Dendritic cell treated with granulocyte-macrophage colony-stimulating factor and Interleukin-4, amounts not matched to agents 40 ng/mL and 50 ng/mL, for 4 days (primary cell): ENCODE measurements at regions not wholly inside any gene's neighbourhood (a gene's known extent, or its start where the extent isn't known, plus 50 kb on each side); places are given as distances from the start of the nearest gene placed in this dataset.
"Not testable (repeated sequence)": the region's sequence is repeated elsewhere in the genome, so short reads cannot be mapped to it uniquely, and the experiment has no call there.

Experiments
- H3K27ac Mint-ChIP-seq: one replicate; pipeline ENCODE4 v1.8.0; 2022; ENCODE audit warnings: mild to moderate bottlenecking, mixed read lengths
- H3K27me3 Mint-ChIP-seq: one replicate; pipeline ENCODE4 v1.8.0; 2022; ENCODE audit warnings: mild to moderate bottlenecking, mixed read lengths
- H3K36me3 Mint-ChIP-seq: one replicate; pipeline ENCODE4 v1.8.0; 2022; ENCODE audit warnings: low read depth, mixed read lengths
- H3K4me1 Mint-ChIP-seq: one replicate; pipeline ENCODE4 v1.8.0; 2022; ENCODE audit warnings: low read depth, mixed read lengths
- H3K4me3 Mint-ChIP-seq: one replicate; pipeline ENCODE4 v1.8.0; 2022; ENCODE audit warnings: mild to moderate bottlenecking, moderate library complexity, mixed read lengths
- H3K9me3 Mint-ChIP-seq: one replicate; pipeline ENCODE4 v1.8.0; 2022; ENCODE audit warnings: mixed read lengths
- intact Hi-C: fragments of 100-400 bp; cut with micrococcal nuclease; formaldehyde crosslinking; loops from one replicate; pipeline ENCODE4 v1.15.0; 2022

- intact Hi-C loops: no loop called here
- H3K27ac Mint-ChIP-seq: no peak overlapping the region
Measured at GRCh38 chr6:21742238-21742660, 148.7 kb downstream of the SOX4 start.

GRCh38 chr6:21744331-21744730, 150.8 kb downstream of the SOX4 start:
- Mint-ChIP-seq H3K4me1 (no peaks in the 10 kb centered on the region), H3K9me3 (no peaks in the 10 kb centered on the region), H3K27me3 (no peaks in the 10 kb centered on the region), H3K27ac (no peak overlapping the region), H3K36me3 (no peaks in the 10 kb centered on the region), H3K4me3 (no peak overlapping the region)
- intact Hi-C loops: no loop called here

More at GRCh38 chr6:21742238-21742660, 148.7 kb downstream of the SOX4 start:
- Mint-ChIP-seq H3K9me3 (no peaks in the 10 kb centered on the region), H3K36me3 (no peaks in the 10 kb centered on the region), H3K4me1 (no peaks in the 10 kb centered on the region), H3K27me3 (no peaks in the 10 kb centered on the region), H3K4me3 (no peak overlapping the region)

- intact Hi-C loops: no loop called here
- H3K27me3 Mint-ChIP-seq: no peaks in the 10 kb centered on the region
- no peaks in the 10 kb centered on the region for H3K36me3 Mint-ChIP-seq
- H3K27ac Mint-ChIP-seq: no peak overlapping the region
- no peak overlapping the region for H3K4me3 Mint-ChIP-seq
- no peaks in the 10 kb centered on the region for H3K9me3 Mint-ChIP-seq
- no peaks in the 10 kb centered on the region for H3K4me1 Mint-ChIP-seq
Measured at GRCh38 chr6:21745543-21746337, 152.2 kb downstream of the SOX4 start.

GRCh38 chr6:21747441-21747840, 153.9 kb downstream of the SOX4 start:
- H3K27me3 Mint-ChIP-seq: no peaks in the 10 kb centered on the region
- H3K4me1 Mint-ChIP-seq: no peaks in the 10 kb centered on the region
- H3K9me3 Mint-ChIP-seq: no peaks in the 10 kb centered on the region
- H3K4me3 Mint-ChIP-seq: no peak overlapping the region
- H3K27ac Mint-ChIP-seq: no peak overlapping the region
- H3K36me3 Mint-ChIP-seq: no peaks in the 10 kb centered on the region
- intact Hi-C loops: no loop called here

GRCh38 chr6:21748343-21749056, 154.9 kb downstream of the SOX4 start:
- no peaks in the 10 kb centered on the region for H3K4me1 Mint-ChIP-seq
- no peaks in the 10 kb centered on the region for H3K36me3 Mint-ChIP-seq
- H3K9me3 Mint-ChIP-seq: no peaks in the 10 kb centered on the region
- H3K4me3 Mint-ChIP-seq: no peak overlapping the region
- no peaks in the 10 kb centered on the region for H3K27me3 Mint-ChIP-seq
- no peak overlapping the region for H3K27ac Mint-ChIP-seq
- intact Hi-C loops: no loop called here

GRCh38 chr6:21749754-21750153, 156.2 kb downstream of the SOX4 start:
- Mint-ChIP-seq H3K4me3 (no peak overlapping the region), H3K27ac (no peak overlapping the region), H3K36me3 (no peaks in the 10 kb centered on the region), H3K4me1 (no peaks in the 10 kb centered on the region), H3K27me3 (no peaks in the 10 kb centered on the region), H3K9me3 (no peaks in the 10 kb centered on the region)
- intact Hi-C loops: no loop called here

GRCh38 chr6:21750575-21750974, 157.0 kb downstream of the SOX4 start:
- no peaks in the 10 kb centered on the region for H3K36me3 Mint-ChIP-seq
- H3K4me1 Mint-ChIP-seq: no peaks in the 10 kb centered on the region
- no peaks in the 10 kb centered on the region for H3K27me3 Mint-ChIP-seq
- H3K4me3 Mint-ChIP-seq: no peak overlapping the region
- intact Hi-C loops: no loop called here
- H3K9me3 Mint-ChIP-seq: no peaks in the 10 kb centered on the region
- no peak overlapping the region for H3K27ac Mint-ChIP-seq

- Mint-ChIP-seq H3K27me3 (no peaks in the 10 kb centered on the region), H3K4me1 (no peaks in the 10 kb centered on the region), H3K27ac (no peak overlapping the region), H3K36me3 (no peaks in the 10 kb centered on the region), H3K4me3 (no peak overlapping the region), H3K9me3 (no peaks in the 10 kb centered on the region)
- intact Hi-C loops: no loop called here
Measured at GRCh38 chr6:21751608-21752007, 158.1 kb downstream of the SOX4 start.

GRCh38 chr6:21752054-21752811, 158.7 kb downstream of the SOX4 start:
- H3K4me1 Mint-ChIP-seq: no peaks in the 10 kb centered on the region
- no peaks in the 10 kb centered on the region for H3K9me3 Mint-ChIP-seq
- no peaks in the 10 kb centered on the region for H3K27me3 Mint-ChIP-seq
- intact Hi-C loops: no loop called here
- no peak overlapping the region for H3K4me3 Mint-ChIP-seq
- no peak overlapping the region for H3K27ac Mint-ChIP-seq
- H3K36me3 Mint-ChIP-seq: no peaks in the 10 kb centered on the region

GRCh38 chr6:21753241-21754108, 159.9 kb downstream of the SOX4 start:
- intact Hi-C loops: no loop called here
- no peaks in the 10 kb centered on the region for H3K9me3 Mint-ChIP-seq
- no peak overlapping the region for H3K27ac Mint-ChIP-seq
- no peaks in the 10 kb centered on the region for H3K36me3 Mint-ChIP-seq
- H3K27me3 Mint-ChIP-seq: no peaks in the 10 kb centered on the region
- no peak overlapping the region for H3K4me3 Mint-ChIP-seq
- no peaks in the 10 kb centered on the region for H3K4me1 Mint-ChIP-seq

GRCh38 chr6:21754891-21755290, 161.3 kb downstream of the SOX4 start:
- no peak overlapping the region for H3K27ac Mint-ChIP-seq
- intact Hi-C loops: no loop called here
- no peaks in the 10 kb centered on the region for H3K36me3 Mint-ChIP-seq
- no peaks in the 10 kb centered on the region for H3K9me3 Mint-ChIP-seq
- no peaks in the 10 kb centered on the region for H3K4me1 Mint-ChIP-seq
- no peaks in the 10 kb centered on the region for H3K27me3 Mint-ChIP-seq
- no peak overlapping the region for H3K4me3 Mint-ChIP-seq

- Mint-ChIP-seq H3K9me3 (peaks cover 4% of the 10 kb centered on the region), H3K27me3 (no peaks in the 10 kb centered on the region), H3K27ac (no peak overlapping the region), H3K4me3 (no peak overlapping the region), H3K36me3 (no peaks in the 10 kb centered on the region), H3K4me1 (no peaks in the 10 kb centered on the region)
- intact Hi-C loops: no loop called here
Measured at GRCh38 chr6:21756487-21756886, 162.9 kb downstream of the SOX4 start.

- peaks cover 13% of the 10 kb centered on the region for H3K9me3 Mint-ChIP-seq
- H3K4me3 Mint-ChIP-seq, intact Hi-C loops, H3K27ac Mint-ChIP-seq, H3K4me1 Mint-ChIP-seq, H3K36me3 Mint-ChIP-seq, H3K27me3 Mint-ChIP-seq: not testable (repeated sequence)
Measured at GRCh38 chr6:21757392-21757791, 163.8 kb downstream of the SOX4 start.
